Limb (tissue), 2 donors: ENCODE measurements at regions not wholly inside any gene's neighbourhood (a gene's known extent, or its start where the extent isn't known, plus 50 kb on each side); places are given as distances from the start of the nearest gene placed in this dataset.

ENCODE experiments used
- DNase-seq, 2 donors: peaks; one replicate each; pipeline ENCODE4 v3.0.0-alpha.2; 2016; ENCODE audit errors: extremely low spot score in 2 of 2

DNA sequence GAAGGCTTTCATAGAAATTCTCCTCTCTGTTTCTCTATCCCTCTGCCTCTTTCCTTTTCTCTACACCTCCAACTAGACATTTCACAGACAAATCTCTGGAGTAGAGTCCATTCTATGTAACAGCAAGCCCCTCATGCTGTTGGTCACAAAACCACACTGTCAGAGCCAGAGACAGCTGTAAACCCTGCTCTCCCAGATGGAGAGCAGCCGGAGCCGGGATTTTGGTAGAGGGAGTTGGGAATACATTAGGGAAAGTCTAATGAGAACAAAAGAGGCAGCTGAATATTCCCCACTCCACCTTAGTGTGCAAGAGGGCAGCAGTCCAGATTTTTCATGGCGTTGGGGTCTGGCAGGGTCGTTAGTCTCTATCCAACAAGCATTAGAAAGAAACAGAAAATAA lies 68.3 kb upstream of the EDN1 start:
- DNase-seq: no peak

DNA sequence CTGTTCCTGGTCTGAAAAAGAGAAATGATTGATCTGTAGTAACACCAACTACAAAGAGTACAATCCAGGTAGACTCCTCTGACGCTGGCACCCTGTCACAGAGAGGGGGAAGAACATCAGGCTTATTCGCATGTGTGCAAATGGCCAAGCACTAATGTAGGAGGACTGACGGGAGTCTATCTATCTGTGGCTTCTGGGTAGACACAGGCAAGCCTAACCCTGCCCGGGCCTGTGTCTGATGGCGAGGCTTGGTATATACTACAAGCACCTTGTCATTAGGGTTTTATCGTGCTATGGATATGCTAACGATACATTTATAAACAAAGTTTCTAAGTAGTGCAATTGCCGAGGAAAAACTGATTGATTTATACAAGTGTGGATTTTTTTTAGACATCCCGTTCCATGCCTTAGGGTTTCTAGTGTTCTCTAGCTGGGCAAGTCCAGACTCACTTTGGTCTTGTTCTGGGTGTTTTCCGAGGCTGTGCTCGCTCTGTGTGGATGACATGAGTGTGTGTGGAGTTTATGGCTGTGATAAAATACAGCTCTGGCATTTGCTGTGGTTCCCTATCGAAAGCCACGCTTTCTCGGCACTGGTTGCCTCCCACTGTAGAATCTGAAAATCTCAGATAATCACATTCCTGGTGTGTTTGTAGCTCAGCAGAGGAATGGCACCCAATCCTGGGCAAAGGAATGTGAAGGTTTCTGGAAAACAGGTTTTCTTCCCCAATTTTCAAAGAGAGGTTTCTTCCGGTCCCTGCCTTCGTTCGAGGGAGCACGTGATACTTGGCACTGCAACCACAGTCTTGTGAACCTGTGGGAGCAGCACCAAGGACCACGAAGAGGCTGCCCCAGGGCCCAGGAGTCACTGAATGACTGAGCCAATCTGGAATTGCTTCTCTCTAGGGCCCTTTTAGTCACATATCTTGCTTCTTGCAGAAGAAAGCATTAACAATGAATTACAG lies 67.5 kb upstream of the EDN1 start:
- no peak for DNase-seq

DNA sequence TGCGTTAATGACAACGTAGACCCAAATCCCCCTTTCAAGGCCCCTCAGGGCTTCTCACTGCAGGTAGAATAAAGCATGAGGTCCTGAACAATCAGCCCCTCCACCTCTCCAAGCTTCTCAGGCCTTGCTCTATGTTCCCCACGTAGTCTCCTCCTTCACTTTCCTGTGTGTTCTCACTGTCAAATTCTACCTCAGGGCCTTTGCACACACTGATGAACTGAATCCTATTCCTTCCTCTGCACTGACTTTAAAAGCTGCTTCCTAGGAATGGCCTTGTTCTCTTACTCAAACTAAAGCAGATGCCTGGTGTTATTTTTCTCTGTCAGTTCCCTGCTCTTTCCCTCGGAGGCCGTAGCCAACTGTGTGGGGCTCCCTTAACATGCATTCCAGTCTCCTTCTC lies 66.8 kb upstream of the EDN1 start:
- DNase-seq: no peak

- DNase-seq: no peak
These were observed 65.9 kb upstream of the EDN1 start for GRCh38 chr6:12224251-12224650.

- no peak for DNase-seq
These were observed 61.6 kb upstream of the EDN1 start for GRCh38 chr6:12228447-12229146.

GRCh38 chr6:12229332-12229731 lies 60.8 kb upstream of the EDN1 start:
- no peak for DNase-seq

DNA sequence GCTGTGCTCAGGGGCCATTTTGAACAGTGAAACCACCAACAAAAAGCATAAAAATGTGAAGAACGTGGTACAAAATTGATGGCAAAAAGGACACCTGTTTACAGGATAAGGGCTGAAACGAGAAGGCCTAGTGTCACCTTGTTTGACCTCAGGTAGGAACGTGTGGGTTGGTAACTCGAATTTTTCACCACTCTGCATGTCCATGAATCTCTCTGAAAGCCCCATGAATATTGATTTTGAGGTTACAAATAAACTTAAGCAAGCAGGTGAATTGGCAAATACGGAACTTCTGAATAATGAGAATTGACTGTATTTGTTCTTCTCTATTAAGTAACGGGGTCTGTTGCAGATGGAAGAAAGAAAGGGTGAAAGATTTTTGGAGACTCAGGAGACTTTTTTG lies 59.6 kb upstream of the EDN1 start:
- no peak for DNase-seq

- DNase-seq: no peak
These were observed 57.8 kb upstream of the EDN1 start for GRCh38 chr6:12232339-12232738.

GRCh38 chr6:12232821-12233220 lies 57.3 kb upstream of the EDN1 start:
- DNase-seq: no peak

GRCh38 chr6:12233693-12234571 lies 56.2 kb upstream of the EDN1 start:
- peak; percentile 50 to 83 for DNase-seq

DNA sequence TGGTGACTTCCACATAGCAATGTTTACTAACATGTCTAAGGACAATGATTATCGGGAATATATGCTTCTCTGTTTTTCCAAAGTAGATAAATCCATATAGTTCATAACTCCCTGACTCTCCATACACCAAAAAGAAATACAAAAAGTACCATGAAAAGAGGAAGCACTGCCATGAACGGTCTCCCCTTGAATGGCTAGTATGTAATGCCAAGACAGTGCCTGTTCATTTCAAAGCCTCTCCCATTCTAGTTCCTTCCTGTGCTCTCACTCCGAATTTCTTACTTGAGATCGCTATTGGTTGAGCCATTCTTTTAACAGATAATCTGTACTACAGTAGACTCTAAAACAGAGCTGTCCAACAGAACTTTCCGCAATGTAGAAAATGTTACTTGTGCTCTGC lies 54.8 kb upstream of the EDN1 start:
- no peak for DNase-seq

DNA sequence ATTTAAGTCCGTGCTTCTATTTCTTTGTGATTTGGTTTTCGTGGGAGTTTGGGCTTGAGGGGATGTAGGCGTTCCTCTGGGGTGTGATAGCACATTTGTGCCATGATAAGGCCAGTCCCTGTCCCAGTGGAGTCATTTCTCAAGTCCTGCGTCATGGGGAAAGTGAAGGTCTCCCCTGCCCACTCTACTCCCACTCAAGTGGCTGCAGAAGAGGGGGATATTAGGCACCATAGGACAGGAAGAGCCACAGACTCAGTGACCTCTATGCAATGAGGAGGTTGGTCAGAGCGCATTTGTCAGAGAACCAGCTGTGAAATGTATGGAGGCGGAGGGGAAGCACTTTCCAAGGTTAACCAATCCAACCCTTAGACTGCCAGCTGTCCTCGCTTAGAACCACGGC lies 51.9 kb upstream of the EDN1 start:
- DNase-seq: no peak
